ENCODE measurements at regions not wholly inside any gene's neighbourhood (a gene's known extent, or its start where the extent isn't known, plus 50 kb on each side); places are given as distances from the start of the nearest gene placed in this dataset.
A peak's percentile ranks its signal among the peaks of the same experiment; 100 is the strongest.
"Not testable (repeated sequence)": the region's sequence is repeated elsewhere in the genome, so short reads cannot be mapped to it uniquely, and the experiment has no call there.

GRCh38 chr6:150694889-150695288 lies 95.2 kb downstream of the PLEKHG1 start:
- Histone ChIP-seq H3K4me1 (ENCODE audit: low read depth) (peaks cover 8% of the 10 kb centered on the region), H3K36me3 (no peaks in the 10 kb centered on the region), H3K27me3 (no peaks in the 10 kb centered on the region), H3K27ac (no peak overlapping the region), H3K9me3 (ENCODE audit: low read depth) (no peaks in the 10 kb centered on the region), H3K4me3 (no peak overlapping the region)
- DNase-seq (ENCODE audit: low read depth in 1 of 2, low spot score in 1 of 2) = no peak
- TF ChIP-seq CTCF (IDR thresholded peaks at IDR 0.05; ENCODE audit: low read depth, low read length) = no peak

- no peak overlapping the region for H3K4me3 ChIP-seq
- no peaks in the 10 kb centered on the region for H3K36me3 ChIP-seq
- peaks cover 8% of the 10 kb centered on the region for H3K4me1 ChIP-seq (ENCODE audit: low read depth)
- no peak for TF ChIP-seq CTCF (IDR thresholded peaks at IDR 0.05; ENCODE audit: low read depth, low read length)
- no peak for DNase-seq (ENCODE audit: low read depth in 1 of 2, low spot score in 1 of 2)
- no peaks in the 10 kb centered on the region for H3K9me3 ChIP-seq (ENCODE audit: low read depth)
- H3K27ac ChIP-seq = no peak overlapping the region
- no peaks in the 10 kb centered on the region for H3K27me3 ChIP-seq
Observed at GRCh38 chr6:150695652-150696051, 96.0 kb downstream of the PLEKHG1 start.

GRCh38 chr6:150696190-150696589 lies 96.5 kb downstream of the PLEKHG1 start:
- no peak for TF ChIP-seq CTCF (IDR thresholded peaks at IDR 0.05; ENCODE audit: low read depth, low read length)
- no peak overlapping the region for H3K4me3 ChIP-seq
- peaks cover 8% of the 10 kb centered on the region for H3K4me1 ChIP-seq (ENCODE audit: low read depth)
- H3K36me3 ChIP-seq = no peaks in the 10 kb centered on the region
- H3K27me3 ChIP-seq = no peaks in the 10 kb centered on the region
- DNase-seq (ENCODE audit: low read depth in 1 of 2, low spot score in 1 of 2) = peak in 1 of 2 donors; percentile 41
- H3K9me3 ChIP-seq (ENCODE audit: low read depth) = no peaks in the 10 kb centered on the region
- peak overlapping the region; percentile 26 for H3K27ac ChIP-seq

GRCh38 chr6:150696918-150697317 lies 97.2 kb downstream of the PLEKHG1 start:
- H3K27me3 ChIP-seq; H3K4me1 ChIP-seq (ENCODE audit: low read depth): not testable (repeated sequence)

GRCh38 chr6:150697515-150697914 lies 97.8 kb downstream of the PLEKHG1 start:
- H3K4me1 ChIP-seq (ENCODE audit: low read depth) = peaks cover 8% of the 10 kb centered on the region
- no peaks in the 10 kb centered on the region for H3K27me3 ChIP-seq
- no peak overlapping the region for H3K27ac ChIP-seq
- H3K36me3 ChIP-seq = no peaks in the 10 kb centered on the region
- TF ChIP-seq CTCF (IDR thresholded peaks at IDR 0.05; ENCODE audit: low read depth, low read length) = no peak
- no peak for DNase-seq (ENCODE audit: low read depth in 1 of 2, low spot score in 1 of 2)
- no peak overlapping the region for H3K4me3 ChIP-seq
- no peaks in the 10 kb centered on the region for H3K9me3 ChIP-seq (ENCODE audit: low read depth)

More at GRCh38 chr6:150696918-150697317, 97.2 kb downstream of the PLEKHG1 start:
- H3K27ac ChIP-seq; H3K4me3 ChIP-seq; DNase-seq (ENCODE audit: low read depth in 1 of 2, low spot score in 1 of 2); H3K9me3 ChIP-seq (ENCODE audit: low read depth); H3K36me3 ChIP-seq: not testable (repeated sequence)

- Histone ChIP-seq H3K4me3 (no peak overlapping the region), H3K36me3 (no peaks in the 10 kb centered on the region), H3K9me3 (ENCODE audit: low read depth) (no peaks in the 10 kb centered on the region), H3K27me3 (no peaks in the 10 kb centered on the region), H3K4me1 (ENCODE audit: low read depth) (peaks cover 8% of the 10 kb centered on the region), H3K27ac (no peak overlapping the region)
- TF ChIP-seq CTCF (IDR thresholded peaks at IDR 0.05; ENCODE audit: low read depth, low read length) = no peak
- no peak for DNase-seq (ENCODE audit: low read depth in 1 of 2, low spot score in 1 of 2)
Observed at GRCh38 chr6:150698391-150698790, 98.7 kb downstream of the PLEKHG1 start.

Data from cardiac muscle cell (in vitro differentiated cells and primary cell).